AG04450 (cell line): ENCODE measurements at regions not wholly inside any gene's neighbourhood (a gene's known extent, or its start where the extent isn't known, plus 50 kb on each side); places are given as distances from the start of the nearest gene placed in this dataset.
A peak's percentile ranks its signal among the peaks of the same experiment; 100 is the strongest.
"Not testable (repeated sequence)": the region's sequence is repeated elsewhere in the genome, so short reads cannot be mapped to it uniquely, and the experiment has no call there.

Experiments
- CTCF ChIA-PET: fragments of 300-600, 350-600 bp; formaldehyde crosslinking; extraction: SDS; loops from one replicate; lab custom pipeline; 2022; ENCODE audit warnings: antibody characterized with exemption, inconsistent platforms; lab: Charles Lee
- POLR2A ChIA-PET: fragments of 350-600 bp; formaldehyde crosslinking; extraction: SDS; loops from one replicate; lab custom pipeline; 2021; ENCODE audit warnings: antibody characterized with exemption, inconsistent platforms; lab: Yijun Ruan, JAX
- DNase-seq: peaks from one replicate; pipeline ENCODE4 v3.0.0-alpha.2; 2011; ENCODE audit warnings: low read depth, low spot score
- H3K27ac ChIP-seq: one replicate; pipeline ENCODE4 v1.5.1; 2012; ENCODE audit warnings: low read depth, low read length, control low read depth
- H3K27me3 ChIP-seq: one replicate; pipeline ENCODE4 v1.6.0; 2012; ENCODE audit warnings: low read length; ENCODE audit not compliant: control insufficient read depth, insufficient read depth
- H3K4me3 ChIP-seq: 2 replicates; pipeline ENCODE4 v1.5.1; 2011; ENCODE audit warnings: mild to moderate bottlenecking, low read depth, low read length, control low read depth
- H3K9me3 ChIP-seq: 2 replicates; pipeline ENCODE4 v1.5.1; 2012; ENCODE audit warnings: low read length; ENCODE audit not compliant: control insufficient read depth, insufficient read depth
- CTCF ChIP-seq: IDR thresholded peaks from 2 replicates; pipeline ENCODE4 v1.5.1; 2011; ENCODE audit warnings: low read depth, low read length, control low read depth, inconsistent platforms

GRCh38 chr5:36496471-36496870 lies 109.9 kb upstream of the SLC1A3 start:
- POLR2A ChIA-PET = no interaction called here

GRCh38 chr5:36502608-36503007 lies 103.8 kb upstream of the SLC1A3 start:
- POLR2A ChIA-PET = interaction anchor here (0.6 to 1.6 kb wide), 3 partner anchors 9 to 110 kb away, joined by 3 to 9 read pairs (median 3); no protein-coding TSS in a partner anchor
- H3K27me3 ChIP-seq = peaks cover 4% of the 10 kb centered on the region
- no peak overlapping the region for H3K27ac ChIP-seq
- TF ChIP-seq CTCF = no peak
- H3K9me3 ChIP-seq = no peaks in the 10 kb centered on the region
- peak; percentile 90 for DNase-seq
- H3K4me3 ChIP-seq = no peak overlapping the region
- CTCF ChIA-PET = interaction anchor here (8.6 to 9.8 kb wide), 2 partner anchors 87 to 191 kb away, joined by 165 to 237 read pairs; no protein-coding TSS in a partner anchor

More at GRCh38 chr5:36496471-36496870, 109.9 kb upstream of the SLC1A3 start:
- no peak for DNase-seq
- H3K4me3 ChIP-seq = no peak overlapping the region
- CTCF ChIA-PET = interaction anchor here (1.3 to 5.8 kb wide), 2 partner anchors 9 to 194 kb away, joined by 3 to 42 read pairs; no protein-coding TSS in a partner anchor
- no peaks in the 10 kb centered on the region for H3K9me3 ChIP-seq
- H3K27ac ChIP-seq = no peak overlapping the region
- TF ChIP-seq CTCF = no peak
- H3K27me3 ChIP-seq = peaks cover 4% of the 10 kb centered on the region

- Histone ChIP-seq H3K9me3 (no peaks in the 10 kb centered on the region), H3K4me3 (no peak overlapping the region), H3K27me3 (no peaks in the 10 kb centered on the region), H3K27ac (peak overlapping the region; percentile 55)
- no peak for TF ChIP-seq CTCF
- DNase-seq = no peak
- ChIA-PET POLR2A (no interaction called here), CTCF (interaction anchor here (1.5 to 9.8 kb wide), 6 partner anchors 10 to 426 kb away, joined by 4 to 237 read pairs (median 37); no protein-coding TSS in a partner anchor)
Observed at GRCh38 chr5:36505021-36505420, 101.4 kb upstream of the SLC1A3 start.

GRCh38 chr5:36507332-36507952 lies 99.0 kb upstream of the SLC1A3 start:
- TF ChIP-seq CTCF = peak; percentile 94
- H3K27ac ChIP-seq = no peak overlapping the region
- H3K27me3 ChIP-seq = no peaks in the 10 kb centered on the region
- H3K4me3 ChIP-seq = no peak overlapping the region
- no peaks in the 10 kb centered on the region for H3K9me3 ChIP-seq
- POLR2A ChIA-PET = no interaction called here
- no peak for DNase-seq
- CTCF ChIA-PET = interaction anchor here (0.6 to 9.8 kb wide), 37 partner anchors 13 to 428 kb away, joined by 3 to 237 read pairs (median 4); partner anchors contain the start of gene RANBP3L

- DNase-seq, H3K27ac ChIP-seq, H3K9me3 ChIP-seq, H3K4me3 ChIP-seq, H3K27me3 ChIP-seq, POLR2A ChIA-PET: not testable (repeated sequence)
- CTCF ChIA-PET = interaction anchor here (0.9 to 9.8 kb wide), 8 partner anchors 23 to 207 kb away, joined by 3 to 237 read pairs (median 4); partner anchors contain the start of gene RANBP3L
Observed at GRCh38 chr5:36508331-36508730, 98.1 kb upstream of the SLC1A3 start.

- H3K4me3 ChIP-seq, CTCF ChIA-PET, H3K27ac ChIP-seq, H3K9me3 ChIP-seq, H3K27me3 ChIP-seq, POLR2A ChIA-PET, DNase-seq: not testable (repeated sequence)
Observed at GRCh38 chr5:36513647-36514046, 92.8 kb upstream of the SLC1A3 start.
